ENCODE measurements at regions not wholly inside any gene's neighbourhood (a gene's known extent, or its start where the extent isn't known, plus 50 kb on each side); places are given as distances from the start of the nearest gene placed in this dataset.

DNA sequence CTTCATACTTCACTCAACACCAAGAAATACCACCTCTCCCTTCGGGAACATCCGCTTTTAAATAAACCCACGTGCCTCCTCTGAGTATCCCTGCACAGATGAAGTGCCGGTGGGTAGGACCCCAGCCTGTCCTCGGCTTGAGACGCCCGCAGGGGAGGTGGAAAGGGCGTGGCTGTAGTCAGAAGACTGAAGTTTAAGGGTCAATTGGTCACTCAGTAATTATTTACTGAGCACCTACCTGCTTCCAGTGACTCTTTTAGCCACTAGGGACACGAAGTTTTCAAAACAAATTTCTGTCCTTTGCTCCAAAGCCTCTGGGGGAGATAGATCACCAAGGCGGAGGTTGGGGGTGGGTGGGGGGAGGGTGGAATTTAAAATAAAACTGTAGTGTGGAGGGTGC lies 309.4 kb downstream of the VRK1 start:
- ATAC-seq (ENCODE audit: low read depth) (no peak), DNase-seq (no peak)
- in situ Hi-C loops (cut with MboI; ENCODE audit: low sequenced_read_pairs) = no loop called here
- 60% methylated on average over 1 of the region's 10 CpGs; no CpG with 5 or more reads in 1 of the 2 experiments for WGBS, 2 experiments (ENCODE audit: extremely low coverage in 2 of 2, insufficient read length in 1 of 2)
- dilution Hi-C loops (cut with HindIII; ENCODE audit: low sequenced_read_pairs, unreplicated experiment) = no loop called here
- Histone ChIP-seq H3K18ac (ENCODE audit: low read depth, low read length) (no peak overlapping the region), H3K4me1 (ENCODE audit: control insufficient read depth, insufficient read depth, low read length) (no peaks in the 10 kb centered on the region), H2AK9ac (replicated peaks; ENCODE audit: low read depth, low read length, poor library complexity) (no peak overlapping the region), H2AK5ac (ENCODE audit: low read depth, low read length) (no peak overlapping the region), H3K4me2 (ENCODE audit: low read depth, low read length) (no peak overlapping the region), H3K36me3 (ENCODE audit: control insufficient read depth, insufficient read depth, low read length) (no peaks in the 10 kb centered on the region), H2BK15ac (ENCODE audit: low read depth, low read length) (no peak overlapping the region), H2AFZ (replicated peaks; ENCODE audit: low read length, poor library complexity) (no peak overlapping the region), H3K4me3 (ENCODE audit: insufficient read depth, low read depth, low read length) (no peak overlapping the region), H4K91ac (ENCODE audit: insufficient read depth, low read depth, low read length) (no peak overlapping the region), H3K23ac (ENCODE audit: low read depth, low read length) (no peak overlapping the region), H3K14ac (replicated peaks; ENCODE audit: low read depth, low read length) (no peak overlapping the region), H4K20me1 (ENCODE audit: insufficient read depth, low read length) (no peaks in the 10 kb centered on the region), H3K9ac (ENCODE audit: low read depth, low read length) (no peak overlapping the region), H4K8ac (ENCODE audit: low read depth in 2 of 2, low read length in 2 of 2) (no peak overlapping the region), H2BK5ac (ENCODE audit: low read depth, low read length, poor library complexity, severe bottlenecking) (no peak overlapping the region), H2BK120ac (ENCODE audit: low read depth, low read length) (no peak overlapping the region), H3K9me1 (ENCODE audit: insufficient read depth, low read length) (no peaks in the 10 kb centered on the region), H3K4ac (ENCODE audit: low read depth, low read length) (no peak overlapping the region), H4K5ac (ENCODE audit: low read depth, low read length) (no peak overlapping the region), H3K27ac (ENCODE audit: insufficient read depth, low read length) (no peak overlapping the region), H3K9me3 (ENCODE audit: control insufficient read depth, insufficient read depth, low read length) (peaks cover 43% of the 10 kb centered on the region), H3K27me3 (ENCODE audit: control insufficient read depth, insufficient read depth, low read length) (no peaks in the 10 kb centered on the region), H3K56ac (ENCODE audit: extremely low read depth, insufficient read depth, low read length) (no peak overlapping the region), H3K79me1 (ENCODE audit: low read depth in 1 of 2, low read length in 2 of 2) (no peaks in the 10 kb centered on the region), H2BK20ac (ENCODE audit: low read depth, low read length) (no peak overlapping the region)
- ChIA-PET CTCF (no interaction called here), POLR2A (ENCODE audit: unreplicated experiment) (no interaction called here)
- intact Hi-C loops (cut with micrococcal nuclease) = no loop called here
- TF ChIP-seq RFX5 (IDR thresholded peaks at IDR 0.05; ENCODE audit: low read depth, low read length) = no peak
- TF ChIP-seq FOS (IDR thresholded peaks at IDR 0.05; ENCODE audit: low read depth, low read length) = no peak
- no peak for TF ChIP-seq SMC3 (IDR thresholded peaks at IDR 0.05; ENCODE audit: low read depth, low read length)
- TF ChIP-seq, protein P1, sequence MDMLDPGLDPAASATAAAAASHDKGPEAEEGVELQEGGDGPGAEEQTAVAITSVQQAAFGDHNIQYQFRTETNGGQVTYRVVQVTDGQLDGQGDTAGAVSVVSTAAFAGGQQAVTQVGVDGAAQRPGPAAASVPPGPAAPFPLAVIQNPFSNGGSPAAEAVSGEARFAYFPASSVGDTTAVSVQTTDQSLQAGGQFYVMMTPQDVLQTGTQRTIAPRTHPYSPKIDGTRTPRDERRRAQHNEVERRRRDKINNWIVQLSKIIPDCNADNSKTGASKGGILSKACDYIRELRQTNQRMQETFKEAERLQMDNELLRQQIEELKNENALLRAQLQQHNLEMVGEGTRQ (IDR thresholded peaks at IDR 0.05; ENCODE audit: low read depth, low read length) = no peak
- TF ChIP-seq MXI1 (IDR thresholded peaks at IDR 0.05; ENCODE audit: borderline replicate concordance, low read depth, low read length) = no peak
- TF ChIP-seq, protein P2, sequence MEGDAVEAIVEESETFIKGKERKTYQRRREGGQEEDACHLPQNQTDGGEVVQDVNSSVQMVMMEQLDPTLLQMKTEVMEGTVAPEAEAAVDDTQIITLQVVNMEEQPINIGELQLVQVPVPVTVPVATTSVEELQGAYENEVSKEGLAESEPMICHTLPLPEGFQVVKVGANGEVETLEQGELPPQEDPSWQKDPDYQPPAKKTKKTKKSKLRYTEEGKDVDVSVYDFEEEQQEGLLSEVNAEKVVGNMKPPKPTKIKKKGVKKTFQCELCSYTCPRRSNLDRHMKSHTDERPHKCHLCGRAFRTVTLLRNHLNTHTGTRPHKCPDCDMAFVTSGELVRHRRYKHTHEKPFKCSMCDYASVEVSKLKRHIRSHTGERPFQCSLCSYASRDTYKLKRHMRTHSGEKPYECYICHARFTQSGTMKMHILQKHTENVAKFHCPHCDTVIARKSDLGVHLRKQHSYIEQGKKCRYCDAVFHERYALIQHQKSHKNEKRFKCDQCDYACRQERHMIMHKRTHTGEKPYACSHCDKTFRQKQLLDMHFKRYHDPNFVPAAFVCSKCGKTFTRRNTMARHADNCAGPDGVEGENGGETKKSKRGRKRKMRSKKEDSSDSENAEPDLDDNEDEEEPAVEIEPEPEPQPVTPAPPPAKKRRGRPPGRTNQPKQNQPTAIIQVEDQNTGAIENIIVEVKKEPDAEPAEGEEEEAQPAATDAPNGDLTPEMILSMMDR (conservative IDR thresholded peaks at IDR 0.05; ENCODE audit: low read depth, low read length) = no peak
- TF ChIP-seq CHD1 (IDR thresholded peaks at IDR 0.05; ENCODE audit: low read depth, low read length) = no peak
- no peak for TF ChIP-seq RAD21 (IDR thresholded peaks at IDR 0.05; ENCODE audit: low read length)
- no peak for TF ChIP-seq MAFK (IDR thresholded peaks at IDR 0.05; ENCODE audit: low read depth, low read length)
- TF ChIP-seq, protein P3, sequence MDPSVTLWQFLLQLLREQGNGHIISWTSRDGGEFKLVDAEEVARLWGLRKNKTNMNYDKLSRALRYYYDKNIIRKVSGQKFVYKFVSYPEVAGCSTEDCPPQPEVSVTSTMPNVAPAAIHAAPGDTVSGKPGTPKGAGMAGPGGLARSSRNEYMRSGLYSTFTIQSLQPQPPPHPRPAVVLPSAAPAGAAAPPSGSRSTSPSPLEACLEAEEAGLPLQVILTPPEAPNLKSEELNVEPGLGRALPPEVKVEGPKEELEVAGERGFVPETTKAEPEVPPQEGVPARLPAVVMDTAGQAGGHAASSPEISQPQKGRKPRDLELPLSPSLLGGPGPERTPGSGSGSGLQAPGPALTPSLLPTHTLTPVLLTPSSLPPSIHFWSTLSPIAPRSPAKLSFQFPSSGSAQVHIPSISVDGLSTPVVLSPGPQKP (IDR thresholded peaks at IDR 0.05; ENCODE audit: borderline replicate concordance, low read depth, low read length) = no peak
- no peak for TF ChIP-seq BHLHE40 (IDR thresholded peaks at IDR 0.05; ENCODE audit: low read depth, low read length)
- no peak for TF ChIP-seq RCOR1 (IDR thresholded peaks at IDR 0.05; ENCODE audit: insufficient replicate concordance, low read length)
- no peak for TF ChIP-seq MAZ (IDR thresholded peaks at IDR 0.05; ENCODE audit: borderline replicate concordance, low read depth, low read length)
- TF ChIP-seq CEBPB (IDR thresholded peaks at IDR 0.05; ENCODE audit: low read depth, low read length) = no peak
- TF ChIP-seq POLR2A (IDR thresholded peaks at IDR 0.05; ENCODE audit: low read depth, low read length) = no peak
- no peak for TF ChIP-seq NFE2L2 (IDR thresholded peaks at IDR 0.05; ENCODE audit: low read depth, low read length)
- BruUV-seq (replicated peaks) = no TSS peak

Data from IMR-90 (cell line).